H1 (cell line): ENCODE measurements at regions not wholly inside any gene's neighbourhood (a gene's known extent, or its start where the extent isn't known, plus 50 kb on each side); places are given as distances from the start of the nearest gene placed in this dataset.

Experiments
- CTCF ChIA-PET: fragments of 300-600 bp; sonication (Branson Sonifier 250); formaldehyde crosslinking; loops from one replicate; lab custom pipeline; 2021; ENCODE audit not compliant: partially characterized antibody; lab: Charles Lee
- POLR2A ChIA-PET: fragments of 300-600 bp; sonication (Branson Sonifier 250); formaldehyde crosslinking; loops from one replicate; lab custom pipeline; 2021; ENCODE audit warnings: inconsistent platforms; ENCODE audit not compliant: partially characterized antibody; lab: Charles Lee
- DNase-seq, 2 experiments: peaks; one replicate each; pipeline versions ENCODE4 v3.0.0 to v3.0.0-alpha.2; 2010 to 2022; ENCODE audit warnings: low spot score in 2 of 2, low read depth in 1 of 2, mixed read lengths in 1 of 2
- FAIRE-seq: peaks from 2 replicates; lab custom pipeline; 2011; peaks lifted over from hg19 to GRCh38; lab: Jason Lieb, UNC
- H2AFZ ChIP-seq: 2 replicates; pipeline ENCODE4 v1.8.1; 2012; ENCODE audit warnings: low read length, inconsistent platforms
- H2AK5ac ChIP-seq: 2 replicates; pipeline ENCODE4 v1.6.1; 2013; ENCODE audit warnings: low read depth, low read length
- H2BK120ac ChIP-seq: replicated peaks from 2 replicates; pipeline ENCODE3; 2013; ENCODE audit warnings: low read depth, low read length, inconsistent platforms
- H2BK12ac ChIP-seq: 2 replicates; pipeline ENCODE4 v1.6.1; 2013; ENCODE audit warnings: low read depth, low read length
- H2BK15ac ChIP-seq: 2 replicates; pipeline ENCODE4 v1.6.1; 2013; ENCODE audit warnings: low read length
- H2BK20ac ChIP-seq: 2 replicates; pipeline ENCODE4 v1.6.1; 2013; ENCODE audit warnings: low read length
- H2BK5ac ChIP-seq: 2 replicates; pipeline ENCODE4 v1.6.1; 2013; ENCODE audit warnings: low read depth, low read length
- H3K14ac ChIP-seq: 2 replicates; pipeline ENCODE4 v1.6.1; 2013; ENCODE audit warnings: inconsistent platforms; ENCODE audit not compliant: insufficient read length
- H3K18ac ChIP-seq: 2 replicates; pipeline ENCODE4 v1.6.1; 2013; ENCODE audit warnings: low read length; ENCODE audit errors: extremely low read depth
- H3K23ac ChIP-seq: 2 replicates; pipeline ENCODE4 v1.6.1; 2013; ENCODE audit warnings: inconsistent platforms; ENCODE audit not compliant: insufficient read length
- H3K23me2 ChIP-seq: 2 replicates; pipeline ENCODE4 v1.6.1; 2013; ENCODE audit warnings: low read depth, low read length
- H3K27ac ChIP-seq: 2 replicates; pipeline ENCODE4 v1.6.1; 2011; ENCODE audit warnings: low read depth, low read length, inconsistent platforms
- H3K27me3 ChIP-seq, 4 experiments: replicated peaks in 1 of 4; 1 replicate in 1 of 4; 2 replicates in 3 of 4; pipeline versions ENCODE4 v1.6.1 to v1.8.1; 2011 to 2013; ENCODE audit warnings: low read length in 3 of 4, mild to moderate bottlenecking in 3 of 4, inconsistent platforms in 2 of 4, mixed read lengths in 2 of 4, moderate library complexity in 1 of 4; ENCODE audit not compliant: control insufficient read depth in 3 of 4, insufficient read depth in 3 of 4; ENCODE audit errors: extremely low read depth in 1 of 4
- H3K36me3 ChIP-seq, 4 experiments: 2 replicates each; pipeline versions ENCODE4 v1.6.1 to v1.8.1; 2011 to 2013; ENCODE audit warnings: mild to moderate bottlenecking in 4 of 4, low read length in 3 of 4, moderate library complexity in 2 of 4, control low read depth in 1 of 4, inconsistent platforms in 1 of 4; ENCODE audit not compliant: insufficient read depth in 4 of 4, control insufficient read depth in 2 of 4
- H3K4ac ChIP-seq: replicated peaks from 2 replicates; pipeline ENCODE3; 2013; ENCODE audit warnings: low read length, low read depth, mixed read lengths, inconsistent platforms; ENCODE audit not compliant: insufficient read length
- H3K4me1 ChIP-seq, 4 experiments: replicated peaks in 1 of 4; 1 replicate in 1 of 4; 2 replicates in 3 of 4; pipeline versions ENCODE4 v1.6.1 to v1.8.1; 2011 to 2013; ENCODE audit warnings: low read length in 3 of 4, inconsistent platforms in 2 of 4, mixed read lengths in 1 of 4; ENCODE audit not compliant: insufficient read depth in 4 of 4, control insufficient read depth in 3 of 4
- H3K4me2 ChIP-seq, 2 experiments: 2 replicates each; pipeline versions ENCODE4 v1.6.1 to v1.8.1; 2011 to 2013; ENCODE audit warnings: low read depth in 2 of 2, low read length in 2 of 2, control low read depth in 1 of 2, inconsistent platforms in 1 of 2, mild to moderate bottlenecking in 1 of 2; ENCODE audit not compliant: insufficient read depth in 1 of 2
- H3K4me3 ChIP-seq, 4 experiments: fragments of 200-600, 300-600 bp in 1 of 4; sonication (generic), shearing (Covaris generic), sonication (Bioruptor Twin) in 1 of 4; 2 replicates each; pipeline versions ENCODE4 v1.5.1 to v1.8.1; 2011 to 2016; ENCODE audit warnings: low read length in 4 of 4, low read depth in 3 of 4, control low read depth in 2 of 4, inconsistent platforms in 2 of 4, mild to moderate bottlenecking in 2 of 4, mixed read lengths in 1 of 4, moderate library complexity in 1 of 4; ENCODE audit not compliant: insufficient read depth in 2 of 4; ENCODE audit errors: extremely low read depth in 1 of 4
- H3K56ac ChIP-seq: replicated peaks from 2 replicates; pipeline ENCODE3; 2013; ENCODE audit warnings: low read depth, mild to moderate bottlenecking, mixed read lengths, low read length, inconsistent platforms; ENCODE audit not compliant: insufficient read length
- H3K79me1 ChIP-seq: 2 replicates; pipeline ENCODE4 v1.6.1; 2013; ENCODE audit warnings: low read depth, low read length, control low read depth
- H3K79me2 ChIP-seq, 2 experiments: 2 replicates each; pipeline versions ENCODE4 v1.6.1 to v1.8.1; 2012 to 2013; ENCODE audit warnings: low read length in 2 of 2, mild to moderate bottlenecking in 2 of 2, inconsistent platforms in 1 of 2; ENCODE audit not compliant: insufficient read depth in 2 of 2, control insufficient read depth in 1 of 2
- H3K9ac ChIP-seq, 4 experiments: replicated peaks in 1 of 4; 1 replicate in 1 of 4; 2 replicates in 3 of 4; pipeline versions ENCODE4 v1.6.1 to v1.8.1; 2011 to 2013; ENCODE audit warnings: low read depth in 3 of 4, low read length in 3 of 4, control low read depth in 2 of 4, mild to moderate bottlenecking in 2 of 4, moderate library complexity in 2 of 4, inconsistent platforms in 1 of 4; ENCODE audit errors: extremely low read depth in 1 of 4
- H3K9me3 ChIP-seq, 2 experiments: 2 replicates each; pipeline versions ENCODE4 v1.6.1 to v1.8.1; 2012 to 2013; ENCODE audit warnings: mild to moderate bottlenecking in 2 of 2, moderate library complexity in 2 of 2, control low read depth in 1 of 2, inconsistent platforms in 1 of 2, low read depth in 1 of 2, low read length in 1 of 2, mixed read lengths in 1 of 2; ENCODE audit not compliant: insufficient read depth in 2 of 2
- H4K20me1 ChIP-seq, 2 experiments: replicated peaks in 1 of 2; 2 replicates each; pipeline versions ENCODE3 to v1.8.1; 2011 to 2013; ENCODE audit warnings: inconsistent platforms in 2 of 2, low read length in 2 of 2, mild to moderate bottlenecking in 1 of 2; ENCODE audit not compliant: insufficient read depth in 2 of 2, control insufficient read depth in 1 of 2
- H4K5ac ChIP-seq: 2 replicates; pipeline ENCODE4 v1.6.1; 2013; ENCODE audit warnings: low read length, low read depth, mixed read lengths, inconsistent platforms; ENCODE audit not compliant: insufficient read length
- H4K8ac ChIP-seq: 2 replicates; pipeline ENCODE4 v1.8.0; 2013; ENCODE audit warnings: mild to moderate bottlenecking, moderate library complexity, low read length, inconsistent platforms; ENCODE audit not compliant: insufficient read depth; ENCODE audit errors: extremely low read depth
- H4K91ac ChIP-seq: replicated peaks from 2 replicates; pipeline ENCODE3; 2013; ENCODE audit warnings: low read length, mixed read lengths, inconsistent platforms; ENCODE audit not compliant: insufficient read length
- CEBPB ChIP-seq: IDR thresholded peaks from 2 replicates; pipeline ENCODE4 v1.6.1; 2012; ENCODE audit warnings: low read depth, low read length
- FOSL1 ChIP-seq: IDR thresholded peaks from 2 replicates; pipeline ENCODE4 v1.6.1; 2011; ENCODE audit warnings: mild to moderate bottlenecking, low read depth, low read length, moderate library complexity; ENCODE audit not compliant: insufficient read depth
- KDM4A ChIP-seq: IDR thresholded peaks from one replicate; pipeline ENCODE4 v1.7.1; 2012; ENCODE audit warnings: low read depth, mild to moderate bottlenecking, moderate library complexity, low read length, inconsistent platforms; ENCODE audit not compliant: severe bottlenecking
- POU5F1 ChIP-seq: IDR thresholded peaks from 2 replicates; pipeline ENCODE4 v1.6.1; 2011; ENCODE audit warnings: low read depth, mild to moderate bottlenecking, low read length, moderate library complexity
- TBP ChIP-seq: IDR thresholded peaks from 2 replicates; pipeline ENCODE4 v1.6.1; 2011; ENCODE audit warnings: low read depth, low read length, improper control_type of control experiment
- TF ChIP-seq, protein P1 (sequence below), 3 experiments: IDR thresholded peaks; 1 replicate in 2 of 3; 2 replicates in 1 of 3; pipeline versions ENCODE4 v1.5.1 to v1.6.1; 2011; ENCODE audit warnings: low read length in 3 of 3, mild to moderate bottlenecking in 3 of 3, inconsistent platforms in 2 of 3, low read depth in 1 of 3, moderate library complexity in 1 of 3; ENCODE audit not compliant: insufficient read depth in 1 of 3; ENCODE audit errors: control extremely low read depth in 1 of 3

- CTCF ChIA-PET, result no interaction called here
- Histone ChIP-seq H3K4me2 (no peak overlapping the region), H3K79me1 (no peaks in the 10 kb centered on the region), H2BK15ac (no peak overlapping the region), H2BK20ac (no peak overlapping the region), H3K4me1 (no peaks in the 10 kb centered on the region), H3K56ac (no peak overlapping the region), H3K4me3 (no peak overlapping the region), H3K23me2 (no peaks in the 10 kb centered on the region), H3K27me3 (no peaks in the 10 kb centered on the region), H3K9me3 (no peaks in the 10 kb centered on the region), H3K79me2 (no peaks in the 10 kb centered on the region), H2BK5ac (no peak overlapping the region), H2AFZ (no peak overlapping the region), H3K27ac (no peak overlapping the region), H2BK120ac (no peak overlapping the region), H3K14ac (no peak overlapping the region), H4K20me1 (no peaks in the 10 kb centered on the region), H3K36me3 (no peaks in the 10 kb centered on the region), H4K8ac (0 out of 2 replicates have a peak overlapping the region, but pooled peaks have one; percentile 36), H2AK5ac (no peak overlapping the region), H3K4ac (no peak overlapping the region), H3K23ac (no peak overlapping the region), H3K9ac (no peak overlapping the region), H2BK12ac (no peak overlapping the region), H3K18ac (no peak overlapping the region), H4K5ac (no peak overlapping the region), H4K91ac (no peak overlapping the region)
- no peak for DNase-seq
- no peak for TF ChIP-seq CEBPB
- TF ChIP-seq FOSL1, result no peak
- TF ChIP-seq KDM4A, result no peak
- TF ChIP-seq, protein P1, sequence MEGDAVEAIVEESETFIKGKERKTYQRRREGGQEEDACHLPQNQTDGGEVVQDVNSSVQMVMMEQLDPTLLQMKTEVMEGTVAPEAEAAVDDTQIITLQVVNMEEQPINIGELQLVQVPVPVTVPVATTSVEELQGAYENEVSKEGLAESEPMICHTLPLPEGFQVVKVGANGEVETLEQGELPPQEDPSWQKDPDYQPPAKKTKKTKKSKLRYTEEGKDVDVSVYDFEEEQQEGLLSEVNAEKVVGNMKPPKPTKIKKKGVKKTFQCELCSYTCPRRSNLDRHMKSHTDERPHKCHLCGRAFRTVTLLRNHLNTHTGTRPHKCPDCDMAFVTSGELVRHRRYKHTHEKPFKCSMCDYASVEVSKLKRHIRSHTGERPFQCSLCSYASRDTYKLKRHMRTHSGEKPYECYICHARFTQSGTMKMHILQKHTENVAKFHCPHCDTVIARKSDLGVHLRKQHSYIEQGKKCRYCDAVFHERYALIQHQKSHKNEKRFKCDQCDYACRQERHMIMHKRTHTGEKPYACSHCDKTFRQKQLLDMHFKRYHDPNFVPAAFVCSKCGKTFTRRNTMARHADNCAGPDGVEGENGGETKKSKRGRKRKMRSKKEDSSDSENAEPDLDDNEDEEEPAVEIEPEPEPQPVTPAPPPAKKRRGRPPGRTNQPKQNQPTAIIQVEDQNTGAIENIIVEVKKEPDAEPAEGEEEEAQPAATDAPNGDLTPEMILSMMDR (IDR thresholded peaks at IDR 0.05; ENCODE audit: control extremely low read depth in 1 of 3, insufficient read depth in 1 of 3, low read depth in 1 of 3, low read length in 3 of 3), result no peak
- TF ChIP-seq TBP, result no peak
- no peak for TF ChIP-seq POU5F1
- POLR2A ChIA-PET, result no interaction called here
- no peak for FAIRE-seq
Observed at GRCh38 chr2:18898271-18898670, 308.9 kb upstream of the NT5C1B start.
